Tibial nerve (tissue), 4 donors: ENCODE measurements at regions not wholly inside any gene's neighbourhood (a gene's known extent, or its start where the extent isn't known, plus 50 kb on each side); places are given as distances from the start of the nearest gene placed in this dataset.

Experiments used
- DNase-seq, 2 donors: peaks; one replicate each; pipeline ENCODE4 v3.0.0-alpha.2; 2019; ENCODE audit warnings: low spot score in 2 of 2
- H3K27ac ChIP-seq, 4 donors: fragments of 200-600 bp; sonication (generic) in 3 of 4; one replicate each; pipeline ENCODE4 v1.5.1; 2017 to 2019; ENCODE audit warnings: mild to moderate bottlenecking in 1 of 4
- H3K27me3 ChIP-seq, 2 donors: fragments of 200-600 bp; sonication (generic) in 1 of 2; one replicate each; pipeline versions ENCODE4 v1.5.1 to v1.6.0; 2017 to 2019
- H3K36me3 ChIP-seq, 3 donors: fragments of 200-600 bp; sonication (generic); one replicate each; pipeline ENCODE4 v1.5.1; 2018 to 2019
- H3K4me1 ChIP-seq, 4 donors: fragments of 200-600 bp; sonication (generic) in 3 of 4; one replicate each; pipeline ENCODE4 v1.5.1; 2017 to 2019
- H3K4me3 ChIP-seq, 4 donors: fragments of 200-600 bp; sonication (generic) in 3 of 4; one replicate each; pipeline ENCODE4 v1.5.1; 2017 to 2019; ENCODE audit warnings: mild to moderate bottlenecking in 1 of 4, moderate library complexity in 1 of 4
- H3K9me3 ChIP-seq, 4 donors: fragments of 200-600 bp; sonication (generic) in 3 of 4; one replicate each; pipeline ENCODE4 v1.5.1; 2017 to 2019
- EP300 ChIP-seq, 2 donors: sonication (generic); formaldehyde crosslinking; IDR thresholded peaks; one replicate each; pipeline ENCODE4 v1.6.1; 2017; ENCODE audit warnings: antibody characterized with exemption in 2 of 2, mild to moderate bottlenecking in 1 of 2
- POLR2A ChIP-seq, 2 donors: fragments of 450-650 bp; IDR thresholded peaks; one replicate each; pipeline ENCODE4 v1.6.1; 2017; ENCODE audit warnings: antibody characterized with exemption in 2 of 2, mild to moderate bottlenecking in 2 of 2, moderate library complexity in 2 of 2
- WGBS, 2 donors: methylation state at CpG; one replicate each; pipeline ENCODE4 v1.1.5; 2018; 5-methylcytosine and 5-hydroxymethylcytosine counted together
- TF ChIP-seq, protein P1 (sequence below), 5 experiments: fragments of 200-600 bp in 3 of 5; fragments of 450-650 bp in 2 of 5; sonication (generic) in 3 of 5; IDR thresholded peaks; one replicate each; pipeline ENCODE4 v1.5.1; 2016 to 2019; ENCODE audit warnings: antibody characterized with exemption in 5 of 5, mild to moderate bottlenecking in 3 of 5, moderate library complexity in 2 of 5

DNA sequence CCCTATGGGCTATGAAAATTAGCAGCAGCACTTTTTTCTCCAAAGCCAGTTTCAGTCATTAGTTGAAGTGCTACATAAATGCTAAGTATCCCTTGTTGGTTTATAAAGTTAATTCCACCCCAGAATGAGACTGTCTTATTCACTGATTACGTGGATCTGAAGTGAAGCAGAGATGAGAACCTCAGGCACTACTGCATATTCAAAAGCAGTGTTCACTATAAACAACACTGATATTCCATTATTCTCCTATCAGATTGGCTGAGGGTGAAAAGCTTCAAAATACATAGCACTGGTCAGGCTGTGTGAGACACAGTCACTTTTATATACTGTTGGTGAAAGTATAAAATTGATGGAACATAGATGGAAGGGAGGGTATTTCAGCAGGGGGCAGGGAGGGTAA, 395.7 kb upstream of the RARB start:
- H3K4me1 ChIP-seq: peaks cover 0 to 11% (median 0%) of the 10 kb centered on the region in 4 donors

DNA sequence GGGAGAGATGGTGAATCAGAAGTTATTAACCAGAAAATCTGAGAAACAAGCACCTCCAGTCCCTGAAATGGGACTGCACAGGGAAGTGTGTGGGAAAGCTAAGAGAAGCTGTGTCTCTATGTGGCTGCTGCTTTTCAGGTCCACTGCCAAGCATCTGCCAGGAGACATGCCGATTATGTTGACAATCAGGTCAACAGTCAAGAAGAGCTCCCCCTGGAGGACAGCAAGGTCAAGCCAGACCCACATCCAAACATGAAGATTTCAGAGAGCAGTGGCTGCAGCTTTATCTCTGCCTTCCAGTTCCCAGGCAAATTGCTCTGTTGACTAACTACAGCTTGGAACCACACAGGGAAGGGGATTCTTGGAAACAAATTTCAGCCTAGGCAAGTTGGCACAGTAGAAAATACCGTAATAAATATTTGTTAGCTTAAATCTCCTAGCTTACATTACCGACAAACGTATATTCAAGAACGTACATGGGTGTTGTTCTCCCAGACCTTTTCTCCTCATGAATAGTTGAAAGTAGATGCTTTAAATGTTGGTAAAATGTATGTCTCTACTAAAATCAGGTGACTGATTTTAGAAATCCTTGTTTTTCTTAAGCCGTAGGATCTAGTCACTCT, 394.5 kb upstream of the RARB start:
- DNase-seq: peak; percentile 13 to 16
- no peak overlapping the region for H3K27ac ChIP-seq
- H3K27me3 ChIP-seq: no peaks in the 10 kb centered on the region
- H3K4me3 ChIP-seq: no peak overlapping the region
- 77 to 83% methylated on average over 6 of the region's 6 CpGs for WGBS, 2 donors
- TF ChIP-seq EP300 (IDR thresholded peaks at IDR 0.05): no peak
- no peak for TF ChIP-seq POLR2A (IDR thresholded peaks at IDR 0.05)
- TF ChIP-seq, protein P1, sequence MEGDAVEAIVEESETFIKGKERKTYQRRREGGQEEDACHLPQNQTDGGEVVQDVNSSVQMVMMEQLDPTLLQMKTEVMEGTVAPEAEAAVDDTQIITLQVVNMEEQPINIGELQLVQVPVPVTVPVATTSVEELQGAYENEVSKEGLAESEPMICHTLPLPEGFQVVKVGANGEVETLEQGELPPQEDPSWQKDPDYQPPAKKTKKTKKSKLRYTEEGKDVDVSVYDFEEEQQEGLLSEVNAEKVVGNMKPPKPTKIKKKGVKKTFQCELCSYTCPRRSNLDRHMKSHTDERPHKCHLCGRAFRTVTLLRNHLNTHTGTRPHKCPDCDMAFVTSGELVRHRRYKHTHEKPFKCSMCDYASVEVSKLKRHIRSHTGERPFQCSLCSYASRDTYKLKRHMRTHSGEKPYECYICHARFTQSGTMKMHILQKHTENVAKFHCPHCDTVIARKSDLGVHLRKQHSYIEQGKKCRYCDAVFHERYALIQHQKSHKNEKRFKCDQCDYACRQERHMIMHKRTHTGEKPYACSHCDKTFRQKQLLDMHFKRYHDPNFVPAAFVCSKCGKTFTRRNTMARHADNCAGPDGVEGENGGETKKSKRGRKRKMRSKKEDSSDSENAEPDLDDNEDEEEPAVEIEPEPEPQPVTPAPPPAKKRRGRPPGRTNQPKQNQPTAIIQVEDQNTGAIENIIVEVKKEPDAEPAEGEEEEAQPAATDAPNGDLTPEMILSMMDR (IDR thresholded peaks at IDR 0.05): peak in 4 of 5 experiments; percentile 17 to 40 (median 32)
- no peaks in the 10 kb centered on the region for H3K9me3 ChIP-seq
- no peaks in the 10 kb centered on the region for H3K36me3 ChIP-seq
- H3K4me1 ChIP-seq: peaks cover 0 to 23% (median 5%) of the 10 kb centered on the region in 4 donors

More for the DNA sequence above, 395.7 kb upstream of the RARB start:
- Histone ChIP-seq H3K9me3 (no peaks in the 10 kb centered on the region), H3K27me3 (no peaks in the 10 kb centered on the region), H3K27ac (no peak overlapping the region), H3K4me3 (no peak overlapping the region), H3K36me3 (no peaks in the 10 kb centered on the region)
- WGBS, 2 donors: 60 to 66% methylated on average over 1 of the region's 1 CpG
- DNase-seq: no peak
- TF ChIP-seq EP300 (IDR thresholded peaks at IDR 0.05): no peak
- TF ChIP-seq, protein P1 (IDR thresholded peaks at IDR 0.05): no peak
- TF ChIP-seq POLR2A (IDR thresholded peaks at IDR 0.05): no peak

DNA sequence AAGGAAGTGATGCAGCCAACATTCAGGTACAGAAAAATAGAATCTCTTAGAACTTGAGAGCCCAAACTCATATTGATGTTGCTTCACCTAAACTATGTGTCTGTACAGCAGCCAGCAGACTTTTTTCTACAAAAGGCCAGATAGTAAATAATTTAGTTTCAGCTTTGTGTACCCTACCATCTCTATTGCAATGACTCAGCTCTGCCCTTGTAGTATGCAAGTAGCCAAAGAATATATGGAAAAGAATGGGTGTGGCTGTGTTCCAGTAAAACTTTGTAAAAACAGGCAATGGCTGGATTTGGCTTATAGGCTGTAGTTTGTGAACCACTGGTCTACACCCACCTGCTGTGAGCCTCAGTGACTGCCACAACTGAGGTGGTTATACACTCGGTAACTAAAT, 392.5 kb upstream of the RARB start:
- Histone ChIP-seq H3K9me3 (no peaks in the 10 kb centered on the region), H3K27ac (no peak overlapping the region), H3K4me1 (peaks cover 0 to 31% (median 8%) of the 10 kb centered on the region in 4 donors), H3K4me3 (no peak overlapping the region), H3K36me3 (no peaks in the 10 kb centered on the region), H3K27me3 (no peaks in the 10 kb centered on the region)
- no peak for DNase-seq
- 90 to 91% methylated on average over 1 of the region's 1 CpG for WGBS, 2 donors
- no peak for TF ChIP-seq EP300 (IDR thresholded peaks at IDR 0.05)
- TF ChIP-seq, protein P1 (IDR thresholded peaks at IDR 0.05): no peak
- TF ChIP-seq POLR2A (IDR thresholded peaks at IDR 0.05): no peak

DNA sequence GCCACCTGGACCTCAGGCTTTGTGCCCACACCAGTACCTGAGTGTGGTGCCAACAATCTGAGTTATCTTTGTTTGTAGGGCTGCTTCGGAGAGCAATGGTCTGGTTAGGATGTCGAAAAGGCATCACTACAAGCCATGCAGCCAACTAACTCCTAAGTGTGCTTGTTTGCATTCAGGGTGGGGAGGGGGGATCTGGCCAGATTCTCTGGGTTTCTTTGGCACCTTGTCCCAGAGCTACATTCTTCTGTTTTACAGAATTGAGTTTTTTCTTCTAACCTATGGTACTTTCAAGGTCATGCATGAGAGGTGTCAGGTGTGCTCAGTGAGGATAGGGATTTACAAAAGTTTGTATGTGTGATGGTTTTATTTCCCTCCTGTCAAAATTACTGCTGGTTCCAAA, 391.4 kb upstream of the RARB start:
- no peaks in the 10 kb centered on the region for H3K27me3 ChIP-seq
- DNase-seq: no peak
- WGBS, 2 donors: 66 to 68% methylated on average over 2 of the region's 2 CpGs
- H3K9me3 ChIP-seq: no peaks in the 10 kb centered on the region
- no peaks in the 10 kb centered on the region for H3K36me3 ChIP-seq
- peaks cover 0 to 31% (median 8%) of the 10 kb centered on the region in 4 donors for H3K4me1 ChIP-seq
- no peak overlapping the region for H3K27ac ChIP-seq
- no peak overlapping the region for H3K4me3 ChIP-seq
- TF ChIP-seq POLR2A (IDR thresholded peaks at IDR 0.05) (no peak), EP300 (IDR thresholded peaks at IDR 0.05) (no peak)
- TF ChIP-seq, protein P1 (IDR thresholded peaks at IDR 0.05): no peak

DNA sequence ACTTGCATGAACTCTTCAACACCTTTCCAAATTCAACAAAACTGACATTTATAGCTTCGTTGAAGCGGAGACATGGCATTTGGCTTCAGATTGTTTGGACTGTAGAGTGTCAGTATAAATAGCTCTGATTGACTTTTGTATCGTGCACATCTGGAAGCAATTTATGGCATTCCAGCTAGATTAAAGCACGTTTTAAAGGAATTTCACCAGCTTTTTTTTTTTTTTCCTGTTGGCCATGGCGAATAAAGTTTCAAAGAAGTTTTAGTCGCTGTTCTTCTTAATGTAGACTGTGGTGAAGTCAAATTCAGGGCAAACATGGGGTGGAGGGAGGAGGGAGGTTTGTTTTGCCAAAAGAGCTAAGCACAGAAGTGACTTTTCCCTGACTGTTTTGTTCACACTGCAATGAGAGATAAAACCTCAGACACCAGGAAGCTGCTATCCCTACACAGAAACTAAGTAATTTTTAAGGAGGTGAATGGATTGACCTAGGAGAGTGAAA, 391.0 kb upstream of the RARB start:
- Histone ChIP-seq H3K4me1 (peaks cover 0 to 32% (median 8%) of the 10 kb centered on the region in 4 donors), H3K27ac (peak overlapping the region in 2 of 4 donors; percentile 25 to 46), H3K27me3 (no peaks in the 10 kb centered on the region), H3K9me3 (no peaks in the 10 kb centered on the region), H3K4me3 (no peak overlapping the region), H3K36me3 (no peaks in the 10 kb centered on the region)
- WGBS, 2 donors: 15 to 25% methylated on average over 6 of the region's 6 CpGs
- peak in 1 of 2 donors; percentile 63 for TF ChIP-seq EP300 (IDR thresholded peaks at IDR 0.05)
- TF ChIP-seq, protein P1 (IDR thresholded peaks at IDR 0.05): no peak
- peak in 1 of 2 donors; percentile 11 for DNase-seq
